ENCODE measurements at regions not wholly inside any gene's neighbourhood (a gene's known extent, or its start where the extent isn't known, plus 50 kb on each side); places are given as distances from the start of the nearest gene placed in this dataset.

GRCh38 chr4:137707626-137708025 lies 175.3 kb upstream of the PCDH18 start:
- no peak for TF ChIP-seq CTCF (IDR thresholded peaks at IDR 0.05; ENCODE audit: low read depth, low read length)
- no peak overlapping the region for H3K4me3 ChIP-seq (ENCODE audit: low read depth, low read length)
- no peaks in the 10 kb centered on the region for H3K9me3 ChIP-seq (ENCODE audit: severe bottlenecking)
- no peak for DNase-seq
- H3K36me3 ChIP-seq: no peaks in the 10 kb centered on the region
- no peak overlapping the region for H3K27ac ChIP-seq
- H3K27me3 ChIP-seq (ENCODE audit: insufficient read depth, low read depth, severe bottlenecking): no peaks in the 10 kb centered on the region

GRCh38 chr4:137707102-137707620 lies 174.9 kb upstream of the PCDH18 start:
- no peaks in the 10 kb centered on the region for H3K27me3 ChIP-seq (ENCODE audit: insufficient read depth, low read depth, severe bottlenecking)
- no peak for TF ChIP-seq CTCF (IDR thresholded peaks at IDR 0.05; ENCODE audit: low read depth, low read length)
- DNase-seq: no peak
- H3K36me3 ChIP-seq: no peaks in the 10 kb centered on the region
- H3K27ac ChIP-seq: no peak overlapping the region
- no peak overlapping the region for H3K4me3 ChIP-seq (ENCODE audit: low read depth, low read length)
- H3K9me3 ChIP-seq (ENCODE audit: severe bottlenecking): no peaks in the 10 kb centered on the region

GRCh38 chr4:137705171-137705783 lies 173.0 kb upstream of the PCDH18 start:
- no peak for TF ChIP-seq CTCF (IDR thresholded peaks at IDR 0.05; ENCODE audit: low read depth, low read length)
- DNase-seq: no peak

GRCh38 chr4:137703195-137703594 lies 170.9 kb upstream of the PCDH18 start:
- no peak for TF ChIP-seq CTCF (IDR thresholded peaks at IDR 0.05; ENCODE audit: low read depth, low read length)
- H3K27me3 ChIP-seq (ENCODE audit: insufficient read depth, low read depth, severe bottlenecking): no peaks in the 10 kb centered on the region
- no peaks in the 10 kb centered on the region for H3K36me3 ChIP-seq
- H3K4me3 ChIP-seq (ENCODE audit: low read depth, low read length): no peak overlapping the region
- no peaks in the 10 kb centered on the region for H3K9me3 ChIP-seq (ENCODE audit: severe bottlenecking)
- H3K27ac ChIP-seq: no peak overlapping the region
- DNase-seq: no peak

More at GRCh38 chr4:137705171-137705783, 173.0 kb upstream of the PCDH18 start:
- no peaks in the 10 kb centered on the region for H3K27me3 ChIP-seq (ENCODE audit: insufficient read depth, low read depth, severe bottlenecking)
- no peak overlapping the region for H3K27ac ChIP-seq
- H3K4me3 ChIP-seq (ENCODE audit: low read depth, low read length): no peak overlapping the region
- H3K36me3 ChIP-seq: no peaks in the 10 kb centered on the region
- no peaks in the 10 kb centered on the region for H3K9me3 ChIP-seq (ENCODE audit: severe bottlenecking)

- no peak for TF ChIP-seq CTCF (IDR thresholded peaks at IDR 0.05; ENCODE audit: low read depth, low read length)
These were observed 170.2 kb upstream of the PCDH18 start for GRCh38 chr4:137702512-137702911.

GRCh38 chr4:137701401-137701800 lies 169.1 kb upstream of the PCDH18 start:
- Histone ChIP-seq H3K36me3 (no peaks in the 10 kb centered on the region), H3K27me3 (ENCODE audit: insufficient read depth, low read depth, severe bottlenecking) (no peaks in the 10 kb centered on the region), H3K27ac (no peak overlapping the region), H3K9me3 (ENCODE audit: severe bottlenecking) (no peaks in the 10 kb centered on the region), H3K4me3 (ENCODE audit: low read depth, low read length) (no peak overlapping the region)
- no peak for DNase-seq
- no peak for TF ChIP-seq CTCF (IDR thresholded peaks at IDR 0.05; ENCODE audit: low read depth, low read length)

More at GRCh38 chr4:137702512-137702911, 170.2 kb upstream of the PCDH18 start:
- DNase-seq: no peak
- Histone ChIP-seq H3K4me3 (ENCODE audit: low read depth, low read length) (no peak overlapping the region), H3K36me3 (no peaks in the 10 kb centered on the region), H3K27ac (no peak overlapping the region), H3K27me3 (ENCODE audit: insufficient read depth, low read depth, severe bottlenecking) (no peaks in the 10 kb centered on the region), H3K9me3 (ENCODE audit: severe bottlenecking) (no peaks in the 10 kb centered on the region)

Measured in WERI-Rb-1 (cell line).